Keratinocyte (primary cell): ENCODE measurements at regions not wholly inside any gene's neighbourhood (a gene's known extent, or its start where the extent isn't known, plus 50 kb on each side); places are given as distances from the start of the nearest gene placed in this dataset.

Experiments
- DNase-seq: peaks from one replicate; pipeline ENCODE4 v3.0.0-alpha.2; 2011; ENCODE audit warnings: low read depth, missing footprints, low spot score
- FAIRE-seq: peaks from 2 replicates; lab custom pipeline; 2011; peaks lifted over from hg19 to GRCh38; lab: Jason Lieb, UNC
- H2AFZ ChIP-seq: 2 replicates; pipeline ENCODE4 v1.6.0; 2012; ENCODE audit warnings: low read length, control low read depth, inconsistent platforms; ENCODE audit not compliant: control insufficient read depth
- H3K27ac ChIP-seq: 2 replicates; pipeline ENCODE4 v1.5.1; 2011; ENCODE audit warnings: low read length; ENCODE audit not compliant: control insufficient read depth, insufficient read depth
- H3K27me3 ChIP-seq: 3 replicates; pipeline ENCODE4 v1.6.0; 2011; ENCODE audit warnings: low read length; ENCODE audit not compliant: control insufficient read depth, insufficient read depth; ENCODE audit errors: extremely low read depth
- H3K36me3 ChIP-seq, 2 experiments: 2 replicates in 1 of 2; 3 replicates in 1 of 2; pipeline ENCODE4 v1.5.1; 2011; ENCODE audit warnings: low read length in 2 of 2, mild to moderate bottlenecking in 1 of 2; ENCODE audit not compliant: control insufficient read depth in 2 of 2, insufficient read depth in 2 of 2; ENCODE audit errors: extremely low read depth in 1 of 2
- H3K4me1 ChIP-seq: 3 replicates; pipeline ENCODE4 v1.5.1; 2011; ENCODE audit warnings: low read length; ENCODE audit not compliant: control insufficient read depth, insufficient read depth; ENCODE audit errors: extremely low read depth
- H3K4me2 ChIP-seq: 3 replicates; pipeline ENCODE4 v1.6.0; 2011; ENCODE audit warnings: low read depth, low read length; ENCODE audit not compliant: control insufficient read depth, insufficient read depth; ENCODE audit errors: extremely low read depth
- H3K4me3 ChIP-seq, 3 experiments: fragments of 200-600 bp in 1 of 3; sonication (generic) in 1 of 3; 2 replicates in 2 of 3; 3 replicates in 1 of 3; pipeline ENCODE4 v1.5.1; 2011 to 2016; ENCODE audit warnings: low read length in 3 of 3, mild to moderate bottlenecking in 3 of 3, control low read depth in 2 of 3, inconsistent platforms in 1 of 3, low read depth in 1 of 3, mixed read lengths in 1 of 3, mixed run types in 1 of 3, moderate library complexity in 1 of 3; ENCODE audit not compliant: control insufficient read depth in 2 of 3, insufficient read depth in 2 of 3; ENCODE audit errors: extremely low read depth in 1 of 3
- H3K79me2 ChIP-seq: 2 replicates; pipeline ENCODE4 v1.6.0; 2012; ENCODE audit warnings: low read length; ENCODE audit not compliant: control insufficient read depth, insufficient read depth
- H3K9ac ChIP-seq: 3 replicates; pipeline ENCODE4 v1.6.0; 2011; ENCODE audit warnings: low read length; ENCODE audit not compliant: control insufficient read depth, insufficient read depth; ENCODE audit errors: extremely low read depth
- H3K9me1 ChIP-seq: 3 replicates; pipeline ENCODE4 v1.6.0; 2011; ENCODE audit warnings: low read length; ENCODE audit not compliant: control insufficient read depth, insufficient read depth; ENCODE audit errors: extremely low read depth
- H3K9me3 ChIP-seq: 2 replicates; pipeline ENCODE4 v1.5.1; 2012; ENCODE audit warnings: low read depth, low read length; ENCODE audit not compliant: control insufficient read depth
- H4K20me1 ChIP-seq: 3 replicates; pipeline ENCODE4 v1.6.0; 2011; ENCODE audit warnings: low read length; ENCODE audit not compliant: control insufficient read depth, insufficient read depth; ENCODE audit errors: extremely low read depth
- CTCF ChIP-seq, 3 experiments: IDR thresholded peaks in 1 of 3; conservative IDR thresholded peaks in 1 of 3; optimal IDR thresholded peaks in 1 of 3; 2 replicates in 2 of 3; 3 replicates in 1 of 3; pipeline versions ENCODE3 to v1.5.1; 2011; ENCODE audit warnings: low read length in 3 of 3, mild to moderate bottlenecking in 3 of 3, moderate library complexity in 2 of 3, control low read depth in 1 of 3, inconsistent platforms in 1 of 3; ENCODE audit not compliant: insufficient read depth in 2 of 3; ENCODE audit errors: extremely low read depth in 1 of 3
- EZH2 ChIP-seq: IDR thresholded peaks from one replicate; pipeline ENCODE4 v1.6.1; 2012; ENCODE audit warnings: inconsistent platforms, mild to moderate bottlenecking, low read length, moderate library complexity
- dilution Hi-C: fragments of 300-500 bp; cut with MboI; formaldehyde crosslinking; loops from one replicate; pipeline ENCODE4 v1.7.0; 2020; ENCODE audit warnings: low sequenced_read_pairs; ENCODE audit not compliant: extremely low pct_ligation_motif_present

DNA sequence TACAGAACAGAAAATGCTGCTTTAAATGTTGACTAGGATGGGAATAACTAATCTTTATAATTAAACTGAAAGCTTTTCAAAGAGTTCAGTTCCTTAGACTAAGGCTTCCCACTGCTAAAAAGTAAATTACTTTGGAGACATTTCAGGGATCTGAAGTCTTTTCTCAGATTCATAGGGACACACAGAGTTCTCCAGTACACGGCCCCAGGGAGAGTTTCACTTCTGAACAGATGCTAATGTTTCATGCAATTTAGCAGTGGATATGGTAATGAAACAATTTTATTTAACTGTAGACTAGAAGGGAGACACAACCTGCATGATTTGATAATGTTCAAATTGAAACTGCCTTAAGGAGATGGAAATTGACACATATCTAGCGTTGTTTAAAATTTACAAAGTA lies 1282.6 kb downstream of the NCAM2 start:
- H3K4me2 ChIP-seq: no peak overlapping the region
- TF ChIP-seq EZH2 (no peak), CTCF (optimal IDR thresholded peaks at IDR 0.05 in 1 of 3, IDR thresholded peaks at IDR 0.05 in 1 of 3, conservative IDR thresholded peaks at IDR 0.05 in 1 of 3; ENCODE audit: extremely low read depth in 1 of 3, insufficient read depth in 2 of 3, low read length in 3 of 3) (no peak)
- H3K9ac ChIP-seq: no peak overlapping the region

DNA sequence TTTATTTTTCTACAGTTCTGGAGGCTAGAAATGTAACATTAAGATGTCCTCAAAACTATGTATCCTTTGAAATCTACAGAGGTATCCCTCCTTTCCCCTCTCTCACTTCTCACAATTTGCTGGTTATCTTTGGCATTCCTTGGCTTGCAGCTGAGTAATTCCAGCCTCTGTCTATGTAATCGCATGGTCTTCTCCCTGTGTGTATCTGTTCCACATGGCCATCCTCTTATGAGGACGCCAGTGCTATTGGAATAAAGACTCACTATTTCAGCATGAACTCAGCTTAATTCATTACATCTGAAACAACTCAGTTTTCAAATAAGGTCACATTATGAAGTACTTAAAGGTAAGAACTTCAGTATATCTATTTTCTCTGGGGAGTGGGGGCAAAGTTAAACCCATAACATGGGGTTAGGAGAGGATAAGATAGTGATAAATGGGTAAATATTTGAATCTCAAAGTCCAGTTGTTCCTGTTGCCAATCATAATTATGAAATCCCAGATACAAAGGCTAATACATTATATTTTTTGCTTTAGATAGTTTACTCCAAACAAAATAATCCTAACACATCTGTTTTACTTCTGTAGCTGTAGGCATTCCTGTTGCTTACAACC lies 1290.8 kb downstream of the NCAM2 start:
- no peak overlapping the region for H3K27ac ChIP-seq
- no peak overlapping the region for H3K4me2 ChIP-seq
- H4K20me1 ChIP-seq: no peaks in the 10 kb centered on the region
- H3K4me1 ChIP-seq: no peaks in the 10 kb centered on the region
- H3K9me1 ChIP-seq: no peaks in the 10 kb centered on the region
- H3K79me2 ChIP-seq: no peaks in the 10 kb centered on the region
- no peak for FAIRE-seq
- no peaks in the 10 kb centered on the region for H3K27me3 ChIP-seq
- no peaks in the 10 kb centered on the region for H3K36me3 ChIP-seq
- dilution Hi-C loops: no loop called here
- no peak overlapping the region for H2AFZ ChIP-seq
- no peak for DNase-seq
- no peak overlapping the region for H3K9ac ChIP-seq
- peaks cover 2% of the 10 kb centered on the region for H3K9me3 ChIP-seq
- TF ChIP-seq CTCF (optimal IDR thresholded peaks at IDR 0.05 in 1 of 3, IDR thresholded peaks at IDR 0.05 in 1 of 3, conservative IDR thresholded peaks at IDR 0.05 in 1 of 3; ENCODE audit: extremely low read depth in 1 of 3, insufficient read depth in 2 of 3, low read length in 3 of 3): no peak
- TF ChIP-seq EZH2: no peak
- H3K4me3 ChIP-seq: no peak overlapping the region

More for the DNA sequence above, 1282.6 kb downstream of the NCAM2 start:
- dilution Hi-C loops: no loop called here
- H3K27ac ChIP-seq: no peak overlapping the region
- no peak for FAIRE-seq
- H3K27me3 ChIP-seq: no peaks in the 10 kb centered on the region
- no peak overlapping the region for H2AFZ ChIP-seq
- DNase-seq: no peak
- no peaks in the 10 kb centered on the region for H3K79me2 ChIP-seq
- H3K9me1 ChIP-seq: no peaks in the 10 kb centered on the region
- H3K36me3 ChIP-seq: no peaks in the 10 kb centered on the region
- H4K20me1 ChIP-seq: no peaks in the 10 kb centered on the region
- no peak overlapping the region for H3K4me3 ChIP-seq
- no peaks in the 10 kb centered on the region for H3K4me1 ChIP-seq
- H3K9me3 ChIP-seq: no peaks in the 10 kb centered on the region
